Activated naive CD4-positive, alpha-beta T cell treated with anti-CD3 and anti-CD28 coated beads, Interleukin-2, amount 50 U/mL, for 24 hours (primary cell): ENCODE measurements at regions not wholly inside any gene's neighbourhood (a gene's known extent, or its start where the extent isn't known, plus 50 kb on each side); places are given as distances from the start of the nearest gene placed in this dataset.

Source experiments
- H3K27ac Mint-ChIP-seq: one replicate; pipeline ENCODE4 v1.8.0; 2021; ENCODE audit warnings: mild to moderate bottlenecking, mixed read lengths
- H3K27me3 Mint-ChIP-seq: one replicate; pipeline ENCODE4 v1.8.0; 2021; ENCODE audit warnings: mixed read lengths
- H3K36me3 Mint-ChIP-seq: one replicate; pipeline ENCODE4 v1.8.0; 2021; ENCODE audit warnings: mixed read lengths
- H3K4me1 Mint-ChIP-seq: one replicate; pipeline ENCODE4 v1.8.0; 2021; ENCODE audit warnings: mixed read lengths
- H3K4me3 Mint-ChIP-seq: one replicate; pipeline ENCODE4 v1.8.0; 2021; ENCODE audit warnings: mild to moderate bottlenecking, mixed read lengths
- H3K9me3 Mint-ChIP-seq: one replicate; pipeline ENCODE4 v1.8.0; 2021; ENCODE audit warnings: mixed read lengths

GRCh38 chr2:216320852-216321251 lies 51.4 kb downstream of the MARCHF4 start:
- no peak overlapping the region for H3K4me3 Mint-ChIP-seq
- no peaks in the 10 kb centered on the region for H3K36me3 Mint-ChIP-seq
- H3K27ac Mint-ChIP-seq: no peak overlapping the region

GRCh38 chr2:216319771-216320170 lies 52.5 kb downstream of the MARCHF4 start:
- H3K27me3 Mint-ChIP-seq: no peaks in the 10 kb centered on the region
- no peak overlapping the region for H3K27ac Mint-ChIP-seq

More at GRCh38 chr2:216320852-216321251, 51.4 kb downstream of the MARCHF4 start:
- no peaks in the 10 kb centered on the region for H3K27me3 Mint-ChIP-seq
- H3K9me3 Mint-ChIP-seq: no peaks in the 10 kb centered on the region
- H3K4me1 Mint-ChIP-seq: peaks cover 7% of the 10 kb centered on the region

GRCh38 chr2:216318521-216318874 lies 53.8 kb downstream of the MARCHF4 start:
- H3K27ac Mint-ChIP-seq: no peak overlapping the region
- peaks cover 7% of the 10 kb centered on the region for H3K4me1 Mint-ChIP-seq
- H3K4me3 Mint-ChIP-seq: no peak overlapping the region
- H3K36me3 Mint-ChIP-seq: no peaks in the 10 kb centered on the region
- no peaks in the 10 kb centered on the region for H3K27me3 Mint-ChIP-seq
- no peaks in the 10 kb centered on the region for H3K9me3 Mint-ChIP-seq

More at GRCh38 chr2:216319771-216320170, 52.5 kb downstream of the MARCHF4 start:
- no peak overlapping the region for H3K4me3 Mint-ChIP-seq
- peaks cover 7% of the 10 kb centered on the region for H3K4me1 Mint-ChIP-seq
- H3K36me3 Mint-ChIP-seq: no peaks in the 10 kb centered on the region
- H3K9me3 Mint-ChIP-seq: no peaks in the 10 kb centered on the region

GRCh38 chr2:216317831-216318520 lies 54.3 kb downstream of the MARCHF4 start:
- no peaks in the 10 kb centered on the region for H3K36me3 Mint-ChIP-seq
- H3K4me3 Mint-ChIP-seq: no peak overlapping the region
- H3K27ac Mint-ChIP-seq: no peak overlapping the region

GRCh38 chr2:216316743-216317142 lies 55.5 kb downstream of the MARCHF4 start:
- Mint-ChIP-seq H3K36me3 (no peaks in the 10 kb centered on the region), H3K27ac (no peak overlapping the region), H3K4me3 (no peak overlapping the region), H3K27me3 (no peaks in the 10 kb centered on the region), H3K4me1 (peaks cover 7% of the 10 kb centered on the region), H3K9me3 (no peaks in the 10 kb centered on the region)

More at GRCh38 chr2:216317831-216318520, 54.3 kb downstream of the MARCHF4 start:
- no peaks in the 10 kb centered on the region for H3K9me3 Mint-ChIP-seq
- no peaks in the 10 kb centered on the region for H3K27me3 Mint-ChIP-seq
- peaks cover 7% of the 10 kb centered on the region for H3K4me1 Mint-ChIP-seq

GRCh38 chr2:216315802-216316603 lies 56.3 kb downstream of the MARCHF4 start:
- H3K27ac Mint-ChIP-seq: no peak overlapping the region
- no peak overlapping the region for H3K4me3 Mint-ChIP-seq
- peaks cover 7% of the 10 kb centered on the region for H3K4me1 Mint-ChIP-seq
- no peaks in the 10 kb centered on the region for H3K36me3 Mint-ChIP-seq
- H3K27me3 Mint-ChIP-seq: no peaks in the 10 kb centered on the region
- H3K9me3 Mint-ChIP-seq: no peaks in the 10 kb centered on the region

GRCh38 chr2:216312441-216312840 lies 59.8 kb downstream of the MARCHF4 start:
- no peaks in the 10 kb centered on the region for H3K36me3 Mint-ChIP-seq
- H3K27ac Mint-ChIP-seq: no peak overlapping the region
- no peak overlapping the region for H3K4me3 Mint-ChIP-seq
- no peaks in the 10 kb centered on the region for H3K27me3 Mint-ChIP-seq
- H3K4me1 Mint-ChIP-seq: no peaks in the 10 kb centered on the region
- no peaks in the 10 kb centered on the region for H3K9me3 Mint-ChIP-seq

GRCh38 chr2:216308576-216308975 lies 63.7 kb downstream of the MARCHF4 start:
- Mint-ChIP-seq H3K4me3 (no peak overlapping the region), H3K4me1 (no peaks in the 10 kb centered on the region), H3K27ac (no peak overlapping the region), H3K27me3 (no peaks in the 10 kb centered on the region), H3K9me3 (no peaks in the 10 kb centered on the region), H3K36me3 (no peaks in the 10 kb centered on the region)

GRCh38 chr2:216307496-216307895 lies 64.8 kb downstream of the MARCHF4 start:
- Mint-ChIP-seq H3K36me3 (no peaks in the 10 kb centered on the region), H3K4me3 (no peak overlapping the region), H3K9me3 (no peaks in the 10 kb centered on the region), H3K27me3 (no peaks in the 10 kb centered on the region), H3K4me1 (no peaks in the 10 kb centered on the region), H3K27ac (no peak overlapping the region)

- Mint-ChIP-seq H3K4me1 (no peaks in the 10 kb centered on the region), H3K36me3 (no peaks in the 10 kb centered on the region), H3K27ac (no peak overlapping the region)
These were observed 65.4 kb downstream of the MARCHF4 start for GRCh38 chr2:216306868-216307267.

GRCh38 chr2:216305574-216305973 lies 66.7 kb downstream of the MARCHF4 start:
- H3K36me3 Mint-ChIP-seq: no peaks in the 10 kb centered on the region
- no peaks in the 10 kb centered on the region for H3K4me1 Mint-ChIP-seq
- H3K27me3 Mint-ChIP-seq: no peaks in the 10 kb centered on the region
- H3K9me3 Mint-ChIP-seq: no peaks in the 10 kb centered on the region
- no peak overlapping the region for H3K4me3 Mint-ChIP-seq
- H3K27ac Mint-ChIP-seq: peak overlapping the region; percentile 8

More at GRCh38 chr2:216306868-216307267, 65.4 kb downstream of the MARCHF4 start:
- Mint-ChIP-seq H3K4me3 (no peak overlapping the region), H3K27me3 (no peaks in the 10 kb centered on the region), H3K9me3 (no peaks in the 10 kb centered on the region)

GRCh38 chr2:216302981-216303676 lies 69.2 kb downstream of the MARCHF4 start:
- Mint-ChIP-seq H3K4me3 (no peak overlapping the region), H3K27me3 (no peaks in the 10 kb centered on the region), H3K27ac (no peak overlapping the region), H3K4me1 (no peaks in the 10 kb centered on the region), H3K36me3 (no peaks in the 10 kb centered on the region), H3K9me3 (no peaks in the 10 kb centered on the region)

GRCh38 chr2:216300906-216301305 lies 71.4 kb downstream of the MARCHF4 start:
- no peak overlapping the region for H3K4me3 Mint-ChIP-seq
- no peaks in the 10 kb centered on the region for H3K9me3 Mint-ChIP-seq
- H3K4me1 Mint-ChIP-seq: peaks cover 10% of the 10 kb centered on the region
- H3K27ac Mint-ChIP-seq: no peak overlapping the region
- no peaks in the 10 kb centered on the region for H3K36me3 Mint-ChIP-seq
- H3K27me3 Mint-ChIP-seq: no peaks in the 10 kb centered on the region

GRCh38 chr2:216299588-216299987 lies 72.7 kb downstream of the MARCHF4 start:
- Mint-ChIP-seq H3K27ac (no peak overlapping the region), H3K27me3 (no peaks in the 10 kb centered on the region), H3K4me1 (peaks cover 10% of the 10 kb centered on the region), H3K9me3 (no peaks in the 10 kb centered on the region), H3K4me3 (no peak overlapping the region), H3K36me3 (no peaks in the 10 kb centered on the region)

- no peak overlapping the region for H3K27ac Mint-ChIP-seq
- no peaks in the 10 kb centered on the region for H3K36me3 Mint-ChIP-seq
- H3K27me3 Mint-ChIP-seq: no peaks in the 10 kb centered on the region
- no peak overlapping the region for H3K4me3 Mint-ChIP-seq
- peaks cover 10% of the 10 kb centered on the region for H3K4me1 Mint-ChIP-seq
- no peaks in the 10 kb centered on the region for H3K9me3 Mint-ChIP-seq
These were observed 73.4 kb downstream of the MARCHF4 start for GRCh38 chr2:216298719-216299495.
